ENCODE measurements at regions not wholly inside any gene's neighbourhood (a gene's known extent, or its start where the extent isn't known, plus 50 kb on each side); places are given as distances from the start of the nearest gene placed in this dataset.

- Histone ChIP-seq H3K36me3 (no peaks in the 10 kb centered on the region), H3K27me3 (replicated peaks; ENCODE audit: insufficient read depth) (no peaks in the 10 kb centered on the region), H3K9me3 (no peaks in the 10 kb centered on the region), H3K4me3 (no peak overlapping the region), H3K4me1 (replicated peaks) (no peaks in the 10 kb centered on the region), H3K27ac (no peak overlapping the region)
- TF ChIP-seq CTCF (IDR thresholded peaks at IDR 0.05) (peak; percentile 14 to 62 (median 44)), POLR2A (IDR thresholded peaks at IDR 0.05) (no peak), POLR2AphosphoS5 (IDR thresholded peaks at IDR 0.05) (no peak)
- intact Hi-C loops (cut with DNase I): no loop called here
- 43% methylated on average over 1 of the region's 1 CpG for WGBS
- no peak for DNase-seq (ENCODE audit: low spot score)
Measured at GRCh38 chr18:26771524-26771923, 94.0 kb downstream of the AQP4 start.

GRCh38 chr18:26768385-26768784 lies 97.1 kb downstream of the AQP4 start:
- Histone ChIP-seq H3K27me3 (replicated peaks; ENCODE audit: insufficient read depth) (no peaks in the 10 kb centered on the region), H3K36me3 (no peaks in the 10 kb centered on the region), H3K4me1 (replicated peaks) (peaks cover 2% of the 10 kb centered on the region), H3K27ac (no peak overlapping the region), H3K4me3 (no peak overlapping the region), H3K9me3 (no peaks in the 10 kb centered on the region)
- no peak for DNase-seq (ENCODE audit: low spot score)
- TF ChIP-seq POLR2A (IDR thresholded peaks at IDR 0.05) (no peak), POLR2AphosphoS5 (IDR thresholded peaks at IDR 0.05) (no peak)
- WGBS: 62% methylated on average over 7 of the region's 7 CpGs
- intact Hi-C loops (cut with DNase I): no loop called here

- peak; percentile 84 for TF ChIP-seq POLR2AphosphoS5 (IDR thresholded peaks at IDR 0.05)
- no peak for TF ChIP-seq POLR2A (IDR thresholded peaks at IDR 0.05)
- TF ChIP-seq CTCF (IDR thresholded peaks at IDR 0.05): no peak
- DNase-seq (ENCODE audit: low spot score): peak; percentile 80
- H3K9me3 ChIP-seq: no peaks in the 10 kb centered on the region
- no peak overlapping the region for H3K4me3 ChIP-seq
- intact Hi-C loops (cut with DNase I): no loop called here
- H3K27me3 ChIP-seq (replicated peaks; ENCODE audit: insufficient read depth): no peaks in the 10 kb centered on the region
- H3K27ac ChIP-seq: peak overlapping the region in 1 of 2 donors; percentile 59
- no peaks in the 10 kb centered on the region for H3K36me3 ChIP-seq
- peaks cover 2% of the 10 kb centered on the region for H3K4me1 ChIP-seq (replicated peaks)
- 57% methylated on average over 2 of the region's 2 CpGs for WGBS
Measured at GRCh38 chr18:26765498-26765897, 100.0 kb downstream of the AQP4 start.

GRCh38 chr18:26764586-26764985 lies 100.9 kb downstream of the AQP4 start:
- TF ChIP-seq CTCF (IDR thresholded peaks at IDR 0.05) (no peak), POLR2AphosphoS5 (IDR thresholded peaks at IDR 0.05) (no peak), POLR2A (IDR thresholded peaks at IDR 0.05) (no peak)
- DNase-seq (ENCODE audit: low spot score): no peak
- Histone ChIP-seq H3K9me3 (no peaks in the 10 kb centered on the region), H3K36me3 (no peaks in the 10 kb centered on the region), H3K27me3 (replicated peaks; ENCODE audit: insufficient read depth) (no peaks in the 10 kb centered on the region), H3K4me3 (no peak overlapping the region), H3K27ac (peak overlapping the region; percentile 50 to 59), H3K4me1 (replicated peaks) (peaks cover 2% of the 10 kb centered on the region)
- intact Hi-C loops (cut with DNase I): no loop called here

- intact Hi-C loops (cut with DNase I): no loop called here
Measured at GRCh38 chr18:26764177-26764576, 101.3 kb downstream of the AQP4 start.

More at GRCh38 chr18:26764177-26764576, 101.3 kb downstream of the AQP4 start:
- peak overlapping the region; percentile 50 to 59 for H3K27ac ChIP-seq
- no peaks in the 10 kb centered on the region for H3K9me3 ChIP-seq
- no peak for DNase-seq (ENCODE audit: low spot score)
- no peaks in the 10 kb centered on the region for H3K27me3 ChIP-seq (replicated peaks; ENCODE audit: insufficient read depth)
- no peak overlapping the region for H3K4me3 ChIP-seq
- peak; percentile 8 for TF ChIP-seq POLR2AphosphoS5 (IDR thresholded peaks at IDR 0.05)
- no peak for TF ChIP-seq POLR2A (IDR thresholded peaks at IDR 0.05)
- no peak for TF ChIP-seq CTCF (IDR thresholded peaks at IDR 0.05)
- 55% methylated on average over 1 of the region's 1 CpG for WGBS
- peaks cover 2% of the 10 kb centered on the region for H3K4me1 ChIP-seq (replicated peaks)
- no peaks in the 10 kb centered on the region for H3K36me3 ChIP-seq

All from prostate gland (tissue), 2 donors.